Liver (tissue), 7 donors: ENCODE measurements at regions not wholly inside any gene's neighbourhood (a gene's known extent, or its start where the extent isn't known, plus 50 kb on each side); places are given as distances from the start of the nearest gene placed in this dataset.

ENCODE experiments used
- DNase-seq: peaks from one replicate; pipeline ENCODE4 v3.0.0-alpha.2; 2017; ENCODE audit warnings: low spot score
- H3K27ac ChIP-seq, 2 donors: one replicate each; pipeline ENCODE4 v1.7.0; 2013; ENCODE audit warnings: inconsistent platforms in 2 of 2, low read length in 2 of 2, control low read depth in 1 of 2, low read depth in 1 of 2, mild to moderate bottlenecking in 1 of 2
- H3K27me3 ChIP-seq, 4 donors: one replicate each; pipeline versions ENCODE4 v1.6.1 to v1.7.0; 2013; ENCODE audit warnings: low read length in 3 of 4, inconsistent platforms in 1 of 4, mild to moderate bottlenecking in 1 of 4, moderate library complexity in 1 of 4; ENCODE audit not compliant: control insufficient read depth in 4 of 4, insufficient read depth in 4 of 4
- H3K36me3 ChIP-seq, 4 donors: one replicate each; pipeline versions ENCODE4 v1.6.1 to v1.7.0; 2013; ENCODE audit warnings: low read length in 3 of 4, mild to moderate bottlenecking in 3 of 4, low read depth in 1 of 4, moderate library complexity in 1 of 4; ENCODE audit not compliant: control insufficient read depth in 4 of 4, insufficient read depth in 3 of 4
- H3K4me1 ChIP-seq, 4 donors: one replicate each; pipeline versions ENCODE4 v1.6.1 to v1.7.0; 2013; ENCODE audit warnings: low read length in 3 of 4, mild to moderate bottlenecking in 3 of 4, moderate library complexity in 1 of 4; ENCODE audit not compliant: control insufficient read depth in 4 of 4, insufficient read depth in 4 of 4
- H3K4me3 ChIP-seq, 3 donors: one replicate each; pipeline versions ENCODE4 v1.6.1 to v1.7.0; 2013; ENCODE audit warnings: low read length in 3 of 3, control low read depth in 1 of 3, low read depth in 1 of 3, mild to moderate bottlenecking in 1 of 3
- H3K9ac ChIP-seq, 2 donors: one replicate each; pipeline ENCODE4 v1.7.0; 2013; ENCODE audit warnings: low read length in 2 of 2, mild to moderate bottlenecking in 2 of 2, moderate library complexity in 2 of 2, control low read depth in 1 of 2, low read depth in 1 of 2
- H3K9me3 ChIP-seq, 4 donors: one replicate each; pipeline versions ENCODE4 v1.6.1 to v1.7.0; 2013; ENCODE audit warnings: low read length in 3 of 4; ENCODE audit not compliant: control insufficient read depth in 4 of 4
- ATF3 ChIP-seq: IDR thresholded peaks from 2 replicates; pipeline ENCODE4 v1.6.1; 2016; ENCODE audit warnings: antibody characterized with exemption
- CTCF ChIP-seq: fragments of 150-350 bp; IDR thresholded peaks from 2 replicates; pipeline ENCODE4 v1.5.1; 2017; ENCODE audit warnings: improper control_type of control experiment, low read depth, low read length; ENCODE audit not compliant: missing input control
- EGR1 ChIP-seq, 2 donors: IDR thresholded peaks; 2 replicates each; pipeline ENCODE4 v1.6.1; 2016 to 2018; ENCODE audit warnings: antibody characterized with exemption in 2 of 2, low read depth in 2 of 2
- FOXA1 ChIP-seq: IDR thresholded peaks from 2 replicates; pipeline ENCODE4 v1.6.1; 2016; ENCODE audit warnings: antibody characterized with exemption
- FOXA2 ChIP-seq: IDR thresholded peaks from 2 replicates; pipeline ENCODE4 v1.6.1; 2016; ENCODE audit warnings: antibody characterized with exemption
- GABPA ChIP-seq, 2 donors: IDR thresholded peaks in 1 of 2; conservative IDR thresholded peaks in 1 of 2; 2 replicates each; pipeline ENCODE4 v1.6.1; 2016; ENCODE audit warnings: antibody characterized with exemption in 2 of 2, mild to moderate bottlenecking in 1 of 2, moderate library complexity in 1 of 2
- HNF4A ChIP-seq, 2 donors: conservative IDR thresholded peaks; 2 replicates each; pipeline ENCODE4 v1.6.1; 2016; ENCODE audit warnings: antibody characterized with exemption in 2 of 2, mild to moderate bottlenecking in 2 of 2
- HNF4G ChIP-seq: IDR thresholded peaks from 2 replicates; pipeline ENCODE4 v1.6.1; 2016; ENCODE audit warnings: antibody characterized with exemption
- JUND ChIP-seq, 2 donors: IDR thresholded peaks; 2 replicates each; pipeline ENCODE4 v1.6.1; 2016; ENCODE audit warnings: antibody characterized with exemption in 2 of 2
- MAX ChIP-seq: IDR thresholded peaks from 2 replicates; pipeline ENCODE4 v1.6.1; 2016; ENCODE audit warnings: antibody characterized with exemption
- NR2F2 ChIP-seq: IDR thresholded peaks from 2 replicates; pipeline ENCODE4 v1.6.1; 2016; ENCODE audit warnings: antibody characterized with exemption
- RAD21 ChIP-seq, 2 donors: IDR thresholded peaks; 2 replicates each; pipeline ENCODE4 v1.6.1; 2016; ENCODE audit warnings: antibody characterized with exemption in 2 of 2, mild to moderate bottlenecking in 2 of 2
- REST ChIP-seq: IDR thresholded peaks from 2 replicates; pipeline ENCODE4 v1.6.1; 2016; ENCODE audit warnings: antibody characterized with exemption, mild to moderate bottlenecking
- RXRA ChIP-seq, 2 donors: IDR thresholded peaks; 2 replicates each; pipeline ENCODE4 v1.6.1; 2017 to 2018; ENCODE audit warnings: antibody characterized with exemption in 2 of 2, mild to moderate bottlenecking in 1 of 2
- SP1 ChIP-seq: IDR thresholded peaks from 2 replicates; pipeline ENCODE4 v1.6.1; 2018; ENCODE audit warnings: antibody characterized with exemption, mild to moderate bottlenecking
- TAF1 ChIP-seq: conservative IDR thresholded peaks from 2 replicates; pipeline ENCODE4 v1.6.1; 2016; ENCODE audit warnings: antibody characterized with exemption, mild to moderate bottlenecking
- YY1 ChIP-seq: IDR thresholded peaks from 2 replicates; pipeline ENCODE4 v1.6.1; 2016; ENCODE audit warnings: antibody characterized with exemption, mild to moderate bottlenecking
- ZBTB33 ChIP-seq: IDR thresholded peaks from 2 replicates; pipeline ENCODE4 v1.6.1; 2016; ENCODE audit warnings: antibody characterized with exemption
- donor health status: healthy.
- donor health status: healthy.
- donor health status: healthy.
- donor health status: healthy.

- TF ChIP-seq ZBTB33 (no peak), GABPA (IDR thresholded peaks at IDR 0.05 in 1 of 2, conservative IDR thresholded peaks at IDR 0.05 in 1 of 2) (no peak), RXRA (IDR thresholded peaks at IDR 0.05) (no peak), FOXA2 (no peak), SP1 (no peak), YY1 (no peak)
Measured at GRCh38 chr21:16838331-16838730, 674.5 kb upstream of the CXADR start (continued).

- Histone ChIP-seq H3K27me3 (peaks cover 0 to 3% (median 0%) of the 10 kb centered on the region in 4 donors), H3K36me3 (no peaks in the 10 kb centered on the region), H3K4me1 (no peaks in the 10 kb centered on the region), H3K9me3 (no peaks in the 10 kb centered on the region), H3K4me3 (no peak overlapping the region), H3K27ac (no peak overlapping the region), H3K9ac (no peak overlapping the region)
- no peak for DNase-seq
- TF ChIP-seq EGR1 (IDR thresholded peaks at IDR 0.05; ENCODE audit: low read depth in 2 of 2) = no peak
- TF ChIP-seq FOXA2 = no peak
- TF ChIP-seq CTCF = no peak
- TF ChIP-seq ZBTB33 = no peak
- TF ChIP-seq HNF4A (conservative IDR thresholded peaks at IDR 0.05) = no peak
- TF ChIP-seq NR2F2 = no peak
- TF ChIP-seq RAD21 (IDR thresholded peaks at IDR 0.05) = no peak
- TF ChIP-seq SP1 = no peak
- no peak for TF ChIP-seq ATF3
- TF ChIP-seq HNF4G = no peak
- TF ChIP-seq GABPA (IDR thresholded peaks at IDR 0.05 in 1 of 2, conservative IDR thresholded peaks at IDR 0.05 in 1 of 2) = no peak
- TF ChIP-seq JUND (IDR thresholded peaks at IDR 0.05) = no peak
- TF ChIP-seq TAF1 = no peak
- no peak for TF ChIP-seq FOXA1
- TF ChIP-seq MAX = no peak
- TF ChIP-seq YY1 = no peak
- TF ChIP-seq REST = no peak
Measured at GRCh38 chr21:16840538-16840937, 672.3 kb upstream of the CXADR start.
